HepG2 (cell line): ENCODE measurements at regions not wholly inside any gene's neighbourhood (a gene's known extent, or its start where the extent isn't known, plus 50 kb on each side); places are given as distances from the start of the nearest gene placed in this dataset.

Experiments
- ATAC-seq: fragments of 200-7000 bp; cut with Tn5 transposase; 3 replicates; pipeline ENCODE4 v1.9.1; 2020; ENCODE audit warnings: mild to moderate bottlenecking, moderate library complexity
- BruUV-seq: library from RNA; stranded (reverse); fragments of 400-500 nt; replicated peaks from 2 replicates; lab custom pipeline; 2021; lab: Mats Ljungman, UMichigan
- CTCF ChIA-PET: fragments of 300-600 bp; formaldehyde crosslinking; extraction: SDS; loops from one replicate; lab custom pipeline; 2021; ENCODE audit warnings: low total read pairs, inconsistent platforms, low intra/inter-chr PET ratio; lab: Yijun Ruan, JAX
- POLR2A ChIA-PET: fragments of 350-600 bp; sonication (Branson Sonifier 250); formaldehyde crosslinking; loops from one replicate; lab custom pipeline; 2020; ENCODE audit warnings: antibody characterized with exemption, inconsistent platforms; lab: Yijun Ruan, JAX
- DNase-seq: peaks from one replicate; pipeline ENCODE4 v3.0.0-alpha.2; 2015; ENCODE audit warnings: low spot score
- FAIRE-seq: peaks from 3 replicates; lab custom pipeline; 2011; peaks lifted over from hg19 to GRCh38; lab: Jason Lieb, UNC
- H2AFZ ChIP-seq: one replicate; pipeline ENCODE4 v1.6.1; 2011; ENCODE audit warnings: low read length, inconsistent platforms
- H3K27ac ChIP-seq: fragments of 300-600 bp; 3 replicates; pipeline ENCODE4 v1.8.0; 2011; ENCODE audit warnings: mixed run types, mild to moderate bottlenecking, mixed read lengths, low read length, inconsistent platforms; ENCODE audit not compliant: insufficient read depth; ENCODE audit errors: extremely low read length
- H3K27me3 ChIP-seq, 2 experiments: fragments of 200-600 bp in 1 of 2; 2 replicates in 1 of 2; 3 replicates in 1 of 2; pipeline versions ENCODE4 v1.6.0 to v1.8.0; 2011; ENCODE audit warnings: low read length in 2 of 2, mild to moderate bottlenecking in 2 of 2, moderate library complexity in 2 of 2, inconsistent platforms in 1 of 2; ENCODE audit not compliant: insufficient read depth in 2 of 2, control insufficient read depth in 1 of 2
- H3K36me3 ChIP-seq, 2 experiments: fragments of 200-600 bp in 1 of 2; replicated peaks in 1 of 2; 2 replicates in 1 of 2; 3 replicates in 1 of 2; pipeline versions ENCODE4 v1.5.1 to v1.8.0; 2011; ENCODE audit warnings: low read length in 2 of 2, inconsistent platforms in 1 of 2; ENCODE audit not compliant: insufficient read depth in 2 of 2, control insufficient read depth in 1 of 2
- H3K4me1 ChIP-seq: 2 replicates; pipeline ENCODE4 v1.5.1; 2012; ENCODE audit warnings: low read length, inconsistent platforms; ENCODE audit not compliant: insufficient read depth
- H3K4me2 ChIP-seq: 2 replicates; pipeline ENCODE4 v1.6.0; 2011; ENCODE audit warnings: low read depth, low read length, inconsistent platforms
- H3K4me3 ChIP-seq, 3 experiments: fragments of 200-600 bp in 1 of 3; sonication (generic), shearing (Covaris generic) in 1 of 3; replicated peaks in 1 of 3; 2 replicates each; pipeline ENCODE4 v1.5.1; 2011 to 2016; ENCODE audit warnings: low read length in 3 of 3, inconsistent platforms in 2 of 3, low read depth in 2 of 3, mild to moderate bottlenecking in 2 of 3, control low read depth in 1 of 3, mixed read lengths in 1 of 3; ENCODE audit not compliant: insufficient read depth in 1 of 3
- H3K79me2 ChIP-seq: one replicate; pipeline ENCODE4 v1.6.1; 2011; ENCODE audit warnings: low read length, inconsistent platforms; ENCODE audit not compliant: insufficient read depth
- H3K9ac ChIP-seq: 2 replicates; pipeline ENCODE4 v1.6.0; 2011; ENCODE audit warnings: mild to moderate bottlenecking, low read depth, low read length, inconsistent platforms; ENCODE audit not compliant: insufficient read depth
- H3K9me3 ChIP-seq: 2 replicates; pipeline ENCODE4 v1.5.1; 2012; ENCODE audit warnings: mild to moderate bottlenecking, low read length
- H4K20me1 ChIP-seq: 2 replicates; pipeline ENCODE4 v1.6.0; 2011; ENCODE audit warnings: inconsistent platforms, mild to moderate bottlenecking, low read length, moderate library complexity; ENCODE audit not compliant: insufficient read depth
- FOXA1 ChIP-seq, 2 experiments: fragments of 450-650 bp in 1 of 2; sonication (generic) in 1 of 2; formaldehyde crosslinking in 1 of 2; IDR thresholded peaks; 2 replicates each; pipeline versions ENCODE4 v1.4.0 to v1.6.1; 2016 to 2020; ENCODE audit warnings: missing genetic modification reagents in 1 of 2
- FOXO4 ChIP-seq: sonication (generic); formaldehyde crosslinking; conservative IDR thresholded peaks from 2 replicates; pipeline ENCODE4 v1.8.1; 2023; ENCODE audit warnings: missing genetic modification reagents
- GPN1 ChIP-seq: sonication (generic); formaldehyde crosslinking; IDR thresholded peaks from 2 replicates; pipeline ENCODE4 v1.5.1; 2020; ENCODE audit warnings: missing genetic modification reagents, borderline replicate concordance
- JDP2 ChIP-seq: sonication (generic); formaldehyde crosslinking; IDR thresholded peaks from 2 replicates; pipeline ENCODE4 v1.8.1; 2022; ENCODE audit warnings: missing genetic modification reagents, borderline replicate concordance
- MYPOP ChIP-seq: sonication (generic); formaldehyde crosslinking; IDR thresholded peaks from 2 replicates; pipeline ENCODE4 v1.8.1; 2023; ENCODE audit warnings: mild to moderate bottlenecking, moderate library complexity, missing genetic modification reagents
- RNF219 ChIP-seq: sonication (generic); formaldehyde crosslinking; IDR thresholded peaks from 2 replicates; pipeline ENCODE4 v1.5.0; 2020; ENCODE audit warnings: mild to moderate bottlenecking, missing genetic modification reagents
- SIN3A ChIP-seq: IDR thresholded peaks from 2 replicates; pipeline ENCODE4 v1.6.1; 2011; ENCODE audit warnings: low read depth, mild to moderate bottlenecking, control low read depth, low read length, borderline replicate concordance
- SMAD3 ChIP-seq: sonication (generic); formaldehyde crosslinking; IDR thresholded peaks from 2 replicates; pipeline ENCODE4 v1.4.0; 2020; ENCODE audit warnings: missing genetic modification reagents
- YEATS4 ChIP-seq: sonication (generic); formaldehyde crosslinking; IDR thresholded peaks from 2 replicates; pipeline ENCODE4 v1.4.0; 2020; ENCODE audit warnings: missing genetic modification reagents, borderline replicate concordance
- ZBTB34 ChIP-seq: sonication (generic); formaldehyde crosslinking; IDR thresholded peaks from 2 replicates; pipeline ENCODE4 v1.8.0; 2022; ENCODE audit warnings: mild to moderate bottlenecking, missing genetic modification reagents
- ZNF225 ChIP-seq: sonication (generic); formaldehyde crosslinking; IDR thresholded peaks from 2 replicates; pipeline ENCODE4 v1.4.0; 2020; ENCODE audit warnings: mild to moderate bottlenecking, missing genetic modification reagents
- ZUFSP ChIP-seq: sonication (generic); formaldehyde crosslinking; IDR thresholded peaks from 2 replicates; pipeline ENCODE4 v1.9.0; 2021; ENCODE audit warnings: missing genetic modification reagents, mild to moderate bottlenecking, borderline replicate concordance
- WGBS: methylation state at CpG from one replicate; pipeline ENCODE4 v1.1.6; 2017; ENCODE audit warnings: low lambda C conversion rate; 5-methylcytosine and 5-hydroxymethylcytosine counted together
- in situ Hi-C: cut with HindIII; loops from 2 replicates; pipeline ENCODE4 v1.10.0; 2017; ENCODE audit warnings: low pct_unique_long_range_greater_than_20kb; ENCODE audit not compliant: extremely low pct_ligation_motif_present
- intact Hi-C: fragments of 100-400 bp; cut with micrococcal nuclease; formaldehyde crosslinking; loops from one replicate; pipeline ENCODE4 v1.10.0; 2022; ENCODE audit not compliant: unreplicated experiment
- TF ChIP-seq, protein P1 (sequence below): sonication (generic); formaldehyde crosslinking; IDR thresholded peaks from 2 replicates; pipeline ENCODE4 v1.4.0; 2020; ENCODE audit warnings: missing genetic modification reagents
- TF ChIP-seq, protein P2 (sequence below): IDR thresholded peaks from 2 replicates; pipeline ENCODE4 v1.6.1; 2018; ENCODE audit warnings: missing genetic modification reagents

GRCh38 chr22:17283423-17283822 lies 64.2 kb upstream of the ADA2 start (continued):
- TF ChIP-seq SMAD3 (no peak), ZNF225 (CRISPR knock-in tag) (no peak), RNF219 (CRISPR knock-in tag) (no peak), GPN1 (CRISPR knock-in tag) (no peak)
- TF ChIP-seq, protein P1, sequence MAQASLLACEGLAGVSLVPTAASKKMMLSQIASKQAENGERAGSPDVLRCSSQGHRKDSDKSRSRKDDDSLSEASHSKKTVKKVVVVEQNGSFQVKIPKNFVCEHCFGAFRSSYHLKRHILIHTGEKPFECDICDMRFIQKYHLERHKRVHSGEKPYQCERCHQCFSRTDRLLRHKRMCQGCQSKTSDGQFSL (CRISPR knock-in tag): no peak
- TF ChIP-seq, protein P2, sequence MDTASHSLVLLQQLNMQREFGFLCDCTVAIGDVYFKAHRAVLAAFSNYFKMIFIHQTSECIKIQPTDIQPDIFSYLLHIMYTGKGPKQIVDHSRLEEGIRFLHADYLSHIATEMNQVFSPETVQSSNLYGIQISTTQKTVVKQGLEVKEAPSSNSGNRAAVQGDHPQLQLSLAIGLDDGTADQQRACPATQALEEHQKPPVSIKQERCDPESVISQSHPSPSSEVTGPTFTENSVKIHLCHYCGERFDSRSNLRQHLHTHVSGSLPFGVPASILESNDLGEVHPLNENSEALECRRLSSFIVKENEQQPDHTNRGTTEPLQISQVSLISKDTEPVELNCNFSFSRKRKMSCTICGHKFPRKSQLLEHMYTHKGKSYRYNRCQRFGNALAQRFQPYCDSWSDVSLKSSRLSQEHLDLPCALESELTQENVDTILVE (CRISPR knock-in tag): no peak

DNA sequence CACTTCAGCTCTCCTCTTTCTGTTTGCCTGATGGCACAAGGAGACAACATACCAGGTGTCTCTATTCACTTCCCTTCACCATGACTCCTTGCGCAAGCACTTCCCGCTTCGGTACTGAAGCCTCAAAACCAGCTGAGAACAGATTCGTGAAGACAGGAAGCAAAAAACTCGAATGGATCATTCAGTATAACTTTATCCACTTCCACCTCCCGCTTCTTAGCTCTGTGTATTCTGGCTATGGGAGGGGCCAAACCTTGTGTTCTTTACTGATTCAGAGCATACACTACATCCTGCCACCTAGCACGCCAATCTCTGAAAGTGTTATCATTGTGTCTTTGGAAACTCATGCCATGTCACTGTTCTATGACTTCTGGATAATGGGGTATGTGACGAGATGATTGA lies 62.2 kb upstream of the ADA2 start:
- FAIRE-seq: no peak
- Histone ChIP-seq H3K36me3 (no peaks in the 10 kb centered on the region), H3K4me2 (no peak overlapping the region), H3K9ac (no peak overlapping the region), H3K9me3 (no peaks in the 10 kb centered on the region), H3K4me3 (no peak overlapping the region), H2AFZ (no peak overlapping the region), H3K27ac (no peak overlapping the region), H3K4me1 (no peaks in the 10 kb centered on the region), H4K20me1 (no peaks in the 10 kb centered on the region), H3K79me2 (no peaks in the 10 kb centered on the region), H3K27me3 (peaks cover 0 to 4% of the 10 kb centered on the region in 2 experiments; a peak in 2 of 5 replicates)
- no peak for DNase-seq
- CTCF ChIA-PET: no interaction called here
- POLR2A ChIA-PET: no interaction called here
- 55% methylated on average over 8 of the region's 8 CpGs for WGBS
- intact Hi-C loops: no loop called here
- in situ Hi-C loops: no loop called here
- BruUV-seq: no TSS peak
- ATAC-seq: no peak
- TF ChIP-seq FOXA1 (IDR thresholded peaks at IDR 0.05) (no peak), FOXA1 (CRISPR knock-in tag; IDR thresholded peaks at IDR 0.05) (no peak), ZBTB34 (no peak), JDP2 (no peak), MYPOP (no peak), ZUFSP (CRISPR knock-in tag) (no peak), YEATS4 (CRISPR knock-in tag) (no peak), FOXO4 (CRISPR knock-in tag) (no peak), SIN3A (no peak)
